Endothelial cell of umbilical vein (primary cell): ENCODE measurements at regions not wholly inside any gene's neighbourhood (a gene's known extent, or its start where the extent isn't known, plus 50 kb on each side); places are given as distances from the start of the nearest gene placed in this dataset.

Experiments used
- CTCF ChIP-seq, 2 donors: IDR thresholded peaks; 1 replicate in 1 of 2; 2 replicates in 1 of 2; pipeline ENCODE4 v1.5.1; 2011; ENCODE audit warnings: low read length in 2 of 2, mild to moderate bottlenecking in 2 of 2, moderate library complexity in 2 of 2, control low read depth in 1 of 2, inconsistent platforms in 1 of 2, low read depth in 1 of 2; ENCODE audit not compliant: insufficient read depth in 1 of 2; ENCODE audit errors: extremely low read depth in 1 of 2
- POLR2A ChIP-seq: IDR thresholded peaks from 2 replicates; pipeline ENCODE4 v1.6.1; 2012; ENCODE audit warnings: low read depth, mild to moderate bottlenecking, control low read depth, low read length
- POLR2AphosphoS5 ChIP-seq: IDR thresholded peaks from 2 replicates; pipeline ENCODE4 v1.6.1; 2012; ENCODE audit warnings: low read depth, mild to moderate bottlenecking, control low read depth, low read length, moderate library complexity; ENCODE audit not compliant: insufficient read depth

DNA sequence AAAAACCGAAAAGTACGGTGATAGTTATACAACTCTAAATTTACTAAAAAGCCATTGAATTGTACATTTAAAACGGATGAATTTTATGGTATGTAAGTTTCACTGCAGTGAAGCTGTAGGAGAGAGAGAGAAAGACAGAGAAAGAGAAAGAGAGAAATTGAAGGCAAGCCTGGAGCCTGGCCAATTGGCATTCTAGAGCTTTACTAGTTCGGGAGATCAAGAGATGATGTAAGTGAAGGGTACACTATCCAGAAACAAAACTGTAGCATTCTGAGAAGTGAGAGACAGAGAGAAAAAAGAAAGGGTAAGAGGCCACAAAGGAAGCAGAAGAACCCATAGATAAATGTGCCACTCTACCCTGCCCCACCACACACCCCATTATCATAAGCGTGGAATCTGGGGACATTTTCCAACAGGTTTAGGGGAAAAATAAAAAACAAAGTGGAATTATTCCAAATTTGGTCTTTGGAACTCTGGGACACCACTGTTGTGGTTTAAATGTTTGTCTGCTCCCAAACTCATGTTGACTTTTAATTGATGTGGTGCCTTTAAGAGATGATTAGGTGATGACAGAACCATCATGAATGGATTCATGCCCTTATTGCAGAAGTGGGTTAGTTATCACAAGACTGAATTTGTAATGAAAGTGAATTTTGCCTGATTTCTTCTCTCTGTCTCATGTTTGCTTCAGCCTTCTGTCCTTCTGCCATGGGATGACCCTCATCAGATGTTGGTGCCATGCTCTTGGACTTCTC, 123.0 kb upstream of the PLS3 start:
- TF ChIP-seq CTCF (IDR thresholded peaks at IDR 0.05; ENCODE audit: extremely low read depth in 1 of 2, insufficient read depth in 1 of 2, low read depth in 1 of 2, low read length in 2 of 2) (no peak), POLR2AphosphoS5 (no peak), POLR2A (no peak)
